ENCODE measurements at regions not wholly inside any gene's neighbourhood (a gene's known extent, or its start where the extent isn't known, plus 50 kb on each side); places are given as distances from the start of the nearest gene placed in this dataset.

DNA sequence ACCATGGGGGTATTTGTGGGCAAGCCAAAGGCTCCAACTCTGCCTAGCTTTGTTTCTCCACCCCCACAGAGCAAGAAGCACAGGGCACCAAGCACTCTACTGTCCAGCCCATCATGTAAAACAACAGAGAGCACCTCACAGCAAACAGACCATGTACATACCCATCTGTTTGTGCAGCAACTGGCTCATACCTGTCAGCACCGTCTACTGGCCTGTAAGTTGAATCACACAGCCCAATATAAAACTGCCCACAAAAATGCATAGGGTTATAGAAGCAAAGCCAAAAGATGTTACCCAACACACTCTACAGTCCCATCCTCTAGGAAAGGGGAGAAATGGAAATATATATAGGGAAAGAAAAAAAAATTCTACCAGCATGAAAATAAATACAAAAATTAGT is 139.7 kb upstream of the CPNE4 start:
- H3K4me2 ChIP-seq (ENCODE audit: low read length), result no peak overlapping the region
- H3K4me3 ChIP-seq (ENCODE audit: low read depth, low read length), result no peak overlapping the region
- H3K27ac ChIP-seq (ENCODE audit: low read depth, low read length), result no peak overlapping the region
- H3K18ac ChIP-seq (ENCODE audit: low read length), result no peak overlapping the region
- H3K4ac ChIP-seq (ENCODE audit: low read depth, low read length), result no peak overlapping the region
- H3K79me2 ChIP-seq (ENCODE audit: control insufficient read depth, insufficient read depth, low read length, poor library complexity), result no peaks in the 10 kb centered on the region
- H3K23ac ChIP-seq (ENCODE audit: low read length), result no peak overlapping the region
- no peak overlapping the region for H3K14ac ChIP-seq (ENCODE audit: low read length)
- H3K79me1 ChIP-seq (ENCODE audit: low read length), result no peaks in the 10 kb centered on the region
- no peaks in the 10 kb centered on the region for H3K9me3 ChIP-seq (ENCODE audit: insufficient read depth, low read depth, low read length)
- no CpG with 5 or more reads among the region's 1 CpG for WGBS (ENCODE audit: extremely low coverage, insufficient coverage, insufficient read length)
- H2BK12ac ChIP-seq (ENCODE audit: low read length), result no peak overlapping the region
- H4K91ac ChIP-seq (ENCODE audit: low read depth, low read length), result no peak overlapping the region
- no peaks in the 10 kb centered on the region for H3K4me1 ChIP-seq (ENCODE audit: control insufficient read depth in 1 of 2, insufficient read depth in 2 of 2, low read length in 2 of 2)
- no peak overlapping the region for H2BK120ac ChIP-seq (ENCODE audit: insufficient read depth, low read length, poor library complexity)
- no peak overlapping the region for H4K12ac ChIP-seq (ENCODE audit: low read depth, low read length)
- no peak overlapping the region for H3K9ac ChIP-seq (ENCODE audit: low read length)
- H4K8ac ChIP-seq (ENCODE audit: low read depth, low read length), result no peak overlapping the region
- no peak for DNase-seq
- no peak overlapping the region for H2AFZ ChIP-seq (ENCODE audit: insufficient read depth, low read length, poor library complexity)
- no peak overlapping the region for H2AK5ac ChIP-seq (ENCODE audit: low read length)
- no peaks in the 10 kb centered on the region for H3K36me3 ChIP-seq (ENCODE audit: control insufficient read depth in 1 of 2, insufficient read depth in 2 of 2, low read length in 2 of 2)
- no peak overlapping the region for H2BK5ac ChIP-seq (ENCODE audit: low read depth, low read length, poor library complexity)
- no peaks in the 10 kb centered on the region for H3K27me3 ChIP-seq (ENCODE audit: insufficient read depth, low read length)

DNA sequence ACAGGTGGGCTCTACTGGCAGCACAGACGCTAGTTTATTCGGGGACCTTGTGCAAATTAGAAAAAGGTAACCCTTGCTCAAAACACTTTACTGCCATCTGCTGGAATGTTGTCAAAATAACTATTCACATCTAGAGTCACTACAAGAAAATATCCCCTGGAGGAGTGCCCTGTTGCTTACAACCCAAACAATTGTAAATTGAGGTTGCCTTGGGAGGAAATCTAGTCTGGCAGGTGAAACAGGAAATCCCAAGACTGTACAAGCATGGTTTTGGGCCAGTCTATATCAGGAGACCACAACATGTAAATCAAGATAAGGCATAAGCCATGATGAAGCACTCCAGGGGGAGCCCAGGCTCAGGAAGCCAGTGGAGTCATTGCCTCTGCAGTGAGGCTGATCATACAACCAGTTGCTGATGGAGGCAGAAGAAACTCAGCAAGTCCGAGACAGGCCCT is 136.8 kb upstream of the ACP3 start:
- DNase-seq, result peak in 1 of 2 donors; percentile 79
- Histone ChIP-seq H3K23ac (ENCODE audit: low read length) (no peak overlapping the region), H3K4me1 (ENCODE audit: control insufficient read depth in 1 of 2, insufficient read depth in 2 of 2, low read length in 2 of 2) (no peaks in the 10 kb centered on the region), H3K4me3 (ENCODE audit: low read depth, low read length) (no peak overlapping the region), H3K4ac (ENCODE audit: low read depth, low read length) (no peak overlapping the region), H2AK5ac (ENCODE audit: low read length) (no peak overlapping the region), H3K27ac (ENCODE audit: low read depth, low read length) (no peak overlapping the region), H4K91ac (ENCODE audit: low read depth, low read length) (no peak overlapping the region), H2BK12ac (ENCODE audit: low read length) (no peak overlapping the region), H3K9me3 (ENCODE audit: insufficient read depth, low read depth, low read length) (no peaks in the 10 kb centered on the region), H3K36me3 (ENCODE audit: control insufficient read depth in 1 of 2, insufficient read depth in 2 of 2, low read length in 2 of 2) (no peaks in the 10 kb centered on the region), H3K18ac (ENCODE audit: low read length) (no peak overlapping the region), H4K8ac (ENCODE audit: low read depth, low read length) (no peak overlapping the region), H3K9ac (ENCODE audit: low read length) (no peak overlapping the region), H3K27me3 (ENCODE audit: insufficient read depth, low read length) (no peaks in the 10 kb centered on the region), H3K79me2 (ENCODE audit: control insufficient read depth, insufficient read depth, low read length, poor library complexity) (no peaks in the 10 kb centered on the region), H4K12ac (ENCODE audit: low read depth, low read length) (no peak overlapping the region), H3K14ac (ENCODE audit: low read length) (no peak overlapping the region), H3K79me1 (ENCODE audit: low read length) (no peaks in the 10 kb centered on the region), H2BK120ac (ENCODE audit: insufficient read depth, low read length, poor library complexity) (no peak overlapping the region), H3K4me2 (ENCODE audit: low read length) (no peak overlapping the region), H2AFZ (ENCODE audit: insufficient read depth, low read length, poor library complexity) (no peak overlapping the region), H2BK5ac (ENCODE audit: low read depth, low read length, poor library complexity) (no peak overlapping the region)
- no CpG with 5 or more reads among the region's 3 CpGs for WGBS (ENCODE audit: extremely low coverage, insufficient coverage, insufficient read length)

DNA sequence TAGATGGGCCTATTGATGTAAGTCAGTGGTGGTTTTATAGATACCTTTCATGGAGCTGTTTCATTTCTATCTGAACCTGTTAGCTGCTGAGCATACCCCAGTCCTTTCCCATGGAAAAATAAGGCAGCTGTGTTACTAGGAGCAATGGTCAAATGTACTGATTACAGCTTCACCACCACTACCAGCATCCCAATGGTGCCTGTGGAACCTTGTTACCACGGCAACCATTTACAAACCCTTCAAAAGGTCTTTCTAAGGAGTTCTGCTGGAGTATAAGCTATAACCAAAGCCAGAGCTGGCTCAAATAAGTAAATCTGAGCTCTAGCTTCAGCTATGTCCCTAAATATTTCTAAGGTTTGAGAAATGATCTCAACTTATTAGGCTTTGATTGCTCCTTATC is 133.4 kb upstream of the ACP3 start:
- Histone ChIP-seq H2BK12ac (ENCODE audit: low read length) (no peak overlapping the region), H3K4me3 (ENCODE audit: low read depth, low read length) (no peak overlapping the region), H3K27ac (ENCODE audit: low read depth, low read length) (no peak overlapping the region), H2BK120ac (ENCODE audit: insufficient read depth, low read length, poor library complexity) (no peak overlapping the region), H3K18ac (ENCODE audit: low read length) (no peak overlapping the region), H3K14ac (ENCODE audit: low read length) (no peak overlapping the region), H3K4me1 (ENCODE audit: control insufficient read depth in 1 of 2, insufficient read depth in 2 of 2, low read length in 2 of 2) (no peaks in the 10 kb centered on the region), H2AK5ac (ENCODE audit: low read length) (no peak overlapping the region), H2BK5ac (ENCODE audit: low read depth, low read length, poor library complexity) (no peak overlapping the region), H3K9ac (ENCODE audit: low read length) (no peak overlapping the region), H3K79me2 (ENCODE audit: control insufficient read depth, insufficient read depth, low read length, poor library complexity) (no peaks in the 10 kb centered on the region), H3K27me3 (ENCODE audit: insufficient read depth, low read length) (no peaks in the 10 kb centered on the region), H2AFZ (ENCODE audit: insufficient read depth, low read length, poor library complexity) (no peak overlapping the region), H4K12ac (ENCODE audit: low read depth, low read length) (no peak overlapping the region), H4K91ac (ENCODE audit: low read depth, low read length) (no peak overlapping the region), H3K9me3 (ENCODE audit: insufficient read depth, low read depth, low read length) (no peaks in the 10 kb centered on the region), H3K4me2 (ENCODE audit: low read length) (no peak overlapping the region), H3K23ac (ENCODE audit: low read length) (no peak overlapping the region), H3K4ac (ENCODE audit: low read depth, low read length) (no peak overlapping the region), H3K36me3 (ENCODE audit: control insufficient read depth in 1 of 2, insufficient read depth in 2 of 2, low read length in 2 of 2) (no peaks in the 10 kb centered on the region), H3K79me1 (ENCODE audit: low read length) (no peaks in the 10 kb centered on the region), H4K8ac (ENCODE audit: low read depth, low read length) (no peak overlapping the region)
- peak; percentile 70 to 95 for DNase-seq
- no CpG with 5 or more reads among the region's 1 CpG for WGBS (ENCODE audit: extremely low coverage, insufficient coverage, insufficient read length)

DNA sequence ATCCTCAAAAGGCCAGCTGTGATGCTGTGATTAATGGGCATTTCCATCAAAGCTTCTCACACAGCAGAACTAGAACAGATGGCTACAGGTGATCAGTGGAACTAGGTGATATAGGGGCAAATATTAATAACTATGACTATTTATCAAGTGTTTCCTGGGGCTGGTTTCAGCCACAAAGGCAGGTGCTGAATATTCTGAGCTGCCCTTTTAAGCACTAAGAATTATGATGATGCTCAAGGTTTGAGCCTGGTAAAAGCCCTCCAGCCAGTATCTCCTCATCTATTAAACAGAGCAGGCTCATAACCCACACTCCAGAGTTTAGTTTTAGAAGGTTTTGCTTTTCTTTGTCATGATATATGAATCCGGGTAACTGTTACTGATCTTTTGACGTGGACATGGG is 129.5 kb upstream of the ACP3 start:
- H3K14ac ChIP-seq (ENCODE audit: low read length), result no peak overlapping the region
- no peak overlapping the region for H3K9ac ChIP-seq (ENCODE audit: low read length)
- H4K8ac ChIP-seq (ENCODE audit: low read depth, low read length), result no peak overlapping the region
- no peak overlapping the region for H2BK5ac ChIP-seq (ENCODE audit: low read depth, low read length, poor library complexity)
- no peaks in the 10 kb centered on the region for H3K9me3 ChIP-seq (ENCODE audit: insufficient read depth, low read depth, low read length)
- no peak for DNase-seq
- no peak overlapping the region for H2AK5ac ChIP-seq (ENCODE audit: low read length)
- no peak overlapping the region for H3K27ac ChIP-seq (ENCODE audit: low read depth, low read length)
- H3K18ac ChIP-seq (ENCODE audit: low read length), result no peak overlapping the region
- no peak overlapping the region for H4K91ac ChIP-seq (ENCODE audit: low read depth, low read length)
- peaks cover 2% of the 10 kb centered on the region for H3K79me2 ChIP-seq (ENCODE audit: control insufficient read depth, insufficient read depth, low read length, poor library complexity)
- H2BK12ac ChIP-seq (ENCODE audit: low read length), result no peak overlapping the region
- H3K27me3 ChIP-seq (ENCODE audit: insufficient read depth, low read length), result no peaks in the 10 kb centered on the region
- H2BK120ac ChIP-seq (ENCODE audit: insufficient read depth, low read length, poor library complexity), result no peak overlapping the region
- H3K4me3 ChIP-seq (ENCODE audit: low read depth, low read length), result no peak overlapping the region
- no peaks in the 10 kb centered on the region for H3K36me3 ChIP-seq (ENCODE audit: control insufficient read depth in 1 of 2, insufficient read depth in 2 of 2, low read length in 2 of 2)
- no peak overlapping the region for H2AFZ ChIP-seq (ENCODE audit: insufficient read depth, low read length, poor library complexity)
- H3K4me1 ChIP-seq (ENCODE audit: control insufficient read depth in 1 of 2, insufficient read depth in 2 of 2, low read length in 2 of 2), result no peaks in the 10 kb centered on the region
- WGBS (ENCODE audit: extremely low coverage, insufficient coverage, insufficient read length), result no CpG with 5 or more reads among the region's 2 CpGs
- no peak overlapping the region for H3K4me2 ChIP-seq (ENCODE audit: low read length)
- no peak overlapping the region for H4K12ac ChIP-seq (ENCODE audit: low read depth, low read length)
- H3K23ac ChIP-seq (ENCODE audit: low read length), result no peak overlapping the region
- no peaks in the 10 kb centered on the region for H3K79me1 ChIP-seq (ENCODE audit: low read length)
- H3K4ac ChIP-seq (ENCODE audit: low read depth, low read length), result no peak overlapping the region

Data from trophoblast cell (in vitro differentiated cells and primary cell).